ENCODE measurements at regions not wholly inside any gene's neighbourhood (a gene's known extent, or its start where the extent isn't known, plus 50 kb on each side); places are given as distances from the start of the nearest gene placed in this dataset.

GRCh38 chr3:104510131-104510849 lies 856.4 kb upstream of the ALCAM start:
- DNase-seq (ENCODE audit: low spot score): no peak

DNA sequence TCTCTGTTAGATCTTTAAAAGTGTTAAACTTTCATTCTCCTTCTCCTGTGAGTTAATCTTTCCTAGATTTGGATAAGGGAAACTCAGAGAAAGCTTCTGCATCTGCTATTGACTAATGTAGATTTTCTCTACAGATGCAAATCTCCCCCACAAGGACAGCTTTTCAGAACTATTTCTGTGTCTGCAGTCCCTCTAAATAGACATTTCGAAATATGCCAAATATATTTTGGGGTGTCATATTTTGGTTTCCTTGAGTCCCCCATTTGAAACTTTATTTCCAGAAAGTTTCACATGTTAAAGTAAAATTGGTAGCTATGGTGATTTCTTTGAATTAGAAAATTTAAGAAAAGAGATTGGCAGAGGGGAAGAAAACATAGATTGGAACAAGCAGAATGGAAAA lies 852.3 kb upstream of the ALCAM start:
- no peak for DNase-seq (ENCODE audit: low spot score)

- DNase-seq (ENCODE audit: low spot score): no peak
Measured at GRCh38 chr3:104514776-104515175, 851.9 kb upstream of the ALCAM start.

- DNase-seq (ENCODE audit: low spot score): no peak
Measured at GRCh38 chr3:104519068-104519467, 847.6 kb upstream of the ALCAM start.

DNA sequence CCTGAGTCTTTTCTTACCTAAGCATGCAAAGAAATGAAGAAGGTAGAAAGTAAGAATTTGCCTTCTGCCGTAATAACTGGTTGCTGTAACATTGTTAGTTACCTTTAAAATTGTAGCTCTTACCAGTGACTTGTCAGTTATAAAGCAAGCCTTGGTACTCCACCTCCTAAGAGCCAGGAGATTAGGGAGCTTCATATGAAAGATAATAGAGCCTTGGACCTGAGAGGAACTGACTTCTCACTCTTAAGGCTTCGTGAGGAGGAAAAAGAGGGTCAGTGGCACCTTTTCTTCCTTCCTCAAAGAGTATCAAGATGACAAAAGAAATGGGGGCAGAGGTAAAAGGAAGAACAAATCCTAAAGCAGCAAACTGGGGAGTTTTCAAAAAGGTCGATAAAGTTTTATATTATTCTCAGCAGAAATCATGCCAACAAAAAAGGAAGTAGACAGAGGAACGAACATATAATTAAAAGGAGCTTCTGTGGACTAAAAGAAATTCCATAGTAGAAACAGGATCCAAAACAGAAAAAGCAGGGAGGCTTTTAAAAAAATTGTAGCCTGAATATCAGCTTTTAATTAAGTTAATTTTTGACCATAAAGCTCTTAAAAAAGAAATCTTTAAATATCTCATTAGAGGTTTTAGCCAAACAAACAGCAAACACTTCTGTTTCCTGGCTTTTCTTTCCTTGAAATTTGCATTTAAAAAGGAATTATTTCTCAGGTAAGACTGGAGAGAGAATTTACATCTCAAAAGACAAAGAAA lies 847.1 kb upstream of the ALCAM start:
- DNase-seq (ENCODE audit: low spot score): no peak

GRCh38 chr3:104520228-104520655 lies 846.5 kb upstream of the ALCAM start:
- no peak for DNase-seq (ENCODE audit: low spot score)

GRCh38 chr3:104521606-104522336 lies 844.9 kb upstream of the ALCAM start:
- DNase-seq (ENCODE audit: low spot score): no peak

GRCh38 chr3:104523136-104523535 lies 843.6 kb upstream of the ALCAM start:
- no peak for DNase-seq (ENCODE audit: low spot score)

DNA sequence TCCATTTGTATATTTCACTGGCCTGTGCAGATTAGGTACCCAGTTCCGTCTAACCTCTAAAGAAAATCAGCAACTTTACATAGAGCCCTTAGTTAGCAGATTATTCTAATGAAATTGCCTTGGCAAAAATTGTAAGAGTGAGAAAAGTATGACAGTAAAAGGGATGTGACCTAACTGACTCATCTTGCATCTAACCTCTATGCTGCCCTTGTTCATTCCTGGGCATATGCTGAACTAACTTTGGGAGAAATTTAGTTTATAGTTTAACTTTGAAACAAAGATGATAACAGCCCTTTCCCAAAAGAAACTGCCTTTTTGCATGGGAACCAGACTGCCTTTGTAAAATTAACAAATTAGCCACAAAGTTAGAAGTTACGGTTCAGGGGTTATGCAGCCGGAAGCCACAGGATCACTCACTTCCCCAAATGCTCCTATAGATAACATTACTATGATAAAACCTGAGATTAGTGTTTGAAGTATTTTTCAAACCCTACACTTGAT lies 839.8 kb upstream of the ALCAM start:
- no peak for DNase-seq (ENCODE audit: low spot score)

DNA sequence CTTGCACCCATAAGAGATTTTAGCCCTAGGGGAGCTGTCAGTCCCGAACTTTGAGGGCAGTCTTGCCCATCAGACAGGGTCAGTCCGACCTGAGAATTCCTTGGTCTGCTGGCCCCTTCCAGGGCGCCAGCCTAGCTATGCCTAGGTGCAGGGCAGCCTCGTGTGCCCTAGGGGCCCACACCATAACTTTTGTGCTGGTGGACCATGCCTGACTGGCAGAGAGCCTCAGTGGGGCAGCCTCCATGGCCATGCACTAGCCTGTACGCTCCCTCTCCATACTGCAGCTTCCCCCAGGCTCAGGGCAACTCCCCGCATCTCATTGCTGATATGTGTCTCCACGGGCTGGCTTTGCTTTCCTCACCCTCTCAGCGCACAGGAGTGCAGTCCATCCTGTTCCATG lies 835.8 kb upstream of the ALCAM start:
- DNase-seq (ENCODE audit: low spot score): no peak

DNA sequence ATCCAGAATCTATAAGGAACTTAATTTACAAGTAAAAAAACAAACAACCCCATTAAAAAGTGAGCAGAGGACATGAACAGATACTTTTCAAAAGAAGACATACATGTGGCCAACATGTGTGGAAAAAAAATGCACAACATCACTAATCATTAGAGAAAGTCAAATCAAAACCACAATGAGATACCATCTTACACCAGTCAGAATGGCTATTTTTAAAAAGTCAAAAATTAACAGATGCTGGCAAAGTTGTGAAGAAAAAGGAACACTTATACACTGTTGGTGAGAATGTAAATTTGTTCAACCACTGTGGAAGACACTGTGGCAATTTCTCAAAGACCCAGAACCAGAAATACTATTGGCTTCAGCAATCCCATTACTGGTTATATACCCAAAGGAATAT lies 830.0 kb upstream of the ALCAM start:
- no peak for DNase-seq (ENCODE audit: low spot score)

GRCh38 chr3:104537323-104537722 lies 829.4 kb upstream of the ALCAM start:
- no peak for DNase-seq (ENCODE audit: low spot score)

GRCh38 chr3:104546301-104546700 lies 820.4 kb upstream of the ALCAM start:
- no peak for DNase-seq (ENCODE audit: low spot score)

- no peak for DNase-seq (ENCODE audit: low spot score)
Measured at GRCh38 chr3:104547031-104547430, 819.7 kb upstream of the ALCAM start.

GRCh38 chr3:104548401-104548800 lies 818.3 kb upstream of the ALCAM start:
- no peak for DNase-seq (ENCODE audit: low spot score)

GRCh38 chr3:104549099-104549714 lies 817.5 kb upstream of the ALCAM start:
- DNase-seq (ENCODE audit: low spot score): no peak

GRCh38 chr3:104553121-104553520 lies 813.6 kb upstream of the ALCAM start:
- no peak for DNase-seq (ENCODE audit: low spot score)

- no peak for DNase-seq (ENCODE audit: low spot score)
Measured at GRCh38 chr3:104554425-104554824, 812.3 kb upstream of the ALCAM start.

DNA sequence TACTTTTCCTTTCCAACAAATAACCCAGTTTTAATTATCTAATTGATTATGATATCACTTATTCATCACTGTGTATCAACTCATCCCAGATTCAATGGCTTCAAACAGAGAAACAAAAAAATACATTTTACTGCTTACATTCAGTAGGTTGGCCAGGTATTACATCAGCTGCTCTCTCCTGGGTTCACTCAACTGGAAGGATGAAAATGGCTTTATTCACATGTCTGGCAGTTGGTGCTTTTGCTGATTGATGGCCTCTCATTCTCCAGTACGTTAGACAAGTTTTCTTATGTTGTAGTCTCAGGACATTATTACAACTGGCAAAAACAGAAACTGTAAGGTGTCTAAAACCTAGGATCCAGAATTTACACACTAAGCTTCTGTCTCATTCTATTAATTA lies 811.0 kb upstream of the ALCAM start:
- no peak for DNase-seq (ENCODE audit: low spot score)

DNA sequence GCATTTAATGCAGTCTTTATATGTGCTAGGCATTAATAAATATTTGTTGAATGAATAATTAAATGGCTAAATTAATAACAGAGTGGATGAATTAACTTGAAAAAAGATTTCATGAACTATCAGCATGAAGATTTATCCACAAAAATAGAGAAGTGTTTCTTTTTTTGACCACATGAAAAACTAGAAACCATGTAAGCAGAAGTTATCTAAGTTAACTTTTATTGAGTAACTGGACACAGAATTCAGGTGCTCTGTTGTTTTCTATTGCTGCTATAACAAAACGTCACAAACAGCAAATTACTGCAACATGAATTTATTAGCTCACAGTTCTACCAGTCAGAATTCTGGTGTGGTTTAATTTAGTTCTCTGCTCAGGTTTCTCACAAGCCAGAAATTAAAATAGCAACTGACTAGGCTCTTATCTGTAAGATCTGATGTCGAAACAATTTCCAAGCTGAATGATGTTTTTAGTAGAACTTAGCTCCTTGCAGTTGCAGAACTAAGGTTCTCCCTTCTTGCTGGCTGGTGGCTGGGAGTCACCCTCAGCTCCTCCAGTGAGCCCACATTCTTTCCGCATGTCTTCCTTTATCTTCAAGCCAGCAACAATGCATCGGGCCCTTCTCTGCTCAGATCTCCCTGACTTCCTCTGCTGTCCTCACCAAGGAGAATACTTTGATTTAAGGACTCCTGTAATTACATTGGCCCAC lies 810.2 kb upstream of the ALCAM start:
- DNase-seq (ENCODE audit: low spot score): no peak

- DNase-seq (ENCODE audit: low spot score): no peak
Measured at GRCh38 chr3:104561324-104561723, 805.4 kb upstream of the ALCAM start.

Data from LoVo (cell line).